ENCODE measurements at regions not wholly inside any gene's neighbourhood (a gene's known extent, or its start where the extent isn't known, plus 50 kb on each side); places are given as distances from the start of the nearest gene placed in this dataset.

GRCh38 chr4:3384771-3385710 is 56.7 kb upstream of the HGFAC start:
- no peak for DNase-seq

DNA sequence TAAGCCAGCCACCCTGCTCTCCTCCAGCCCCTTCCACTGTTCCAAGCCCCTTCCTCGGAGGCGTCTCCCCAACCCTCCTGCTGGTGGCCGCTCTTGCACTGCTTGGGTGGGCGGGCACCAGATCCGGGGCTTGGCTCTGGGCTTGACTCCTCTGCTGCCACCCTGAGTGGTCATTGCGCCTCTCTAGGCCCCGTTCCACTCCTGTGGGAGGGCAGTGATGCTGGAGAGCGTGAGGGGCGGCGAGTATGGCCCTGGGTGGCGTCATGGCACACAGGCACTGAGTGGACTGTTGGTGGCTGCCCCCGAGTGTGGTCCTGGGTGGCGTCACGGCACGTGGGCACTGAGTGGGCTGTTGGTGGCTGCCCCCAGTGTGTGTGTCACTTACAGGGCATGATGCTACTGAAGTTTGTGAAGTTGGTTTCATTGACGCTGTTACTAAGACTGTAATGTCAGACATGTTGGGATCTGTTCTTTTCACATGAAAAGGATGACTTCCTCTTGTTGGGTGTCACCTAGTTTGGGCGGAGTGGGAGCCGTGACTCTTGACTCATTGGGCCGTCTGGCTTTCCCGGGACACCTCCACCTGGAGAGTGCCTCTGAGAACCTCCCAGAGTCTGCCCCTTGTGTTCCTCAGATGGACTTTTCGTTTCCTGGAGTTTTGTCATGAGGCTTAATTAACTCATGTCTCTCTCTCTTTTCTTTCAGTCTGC is 55.9 kb upstream of the HGFAC start:
- no peak for DNase-seq

DNA sequence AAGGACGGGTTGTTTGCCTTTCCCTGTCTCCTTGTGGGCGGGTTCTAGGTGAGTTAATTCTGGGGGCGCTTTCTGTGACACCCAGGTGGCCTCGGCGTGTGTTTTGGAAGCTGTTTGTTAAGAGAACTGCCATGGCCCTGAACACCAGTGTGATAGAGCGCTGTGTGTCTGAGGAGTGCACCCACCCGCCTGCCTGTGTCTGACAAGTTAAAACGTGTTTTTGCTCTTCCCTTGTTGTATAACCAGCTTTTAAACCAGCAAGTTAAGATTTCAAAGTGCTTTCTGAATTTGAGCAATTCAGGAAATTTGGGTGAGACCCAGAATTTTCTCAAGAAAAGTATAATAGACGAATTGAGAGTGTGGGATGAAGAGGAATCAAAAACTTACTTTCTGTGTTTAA is 55.2 kb upstream of the HGFAC start:
- no peak for DNase-seq

DNA sequence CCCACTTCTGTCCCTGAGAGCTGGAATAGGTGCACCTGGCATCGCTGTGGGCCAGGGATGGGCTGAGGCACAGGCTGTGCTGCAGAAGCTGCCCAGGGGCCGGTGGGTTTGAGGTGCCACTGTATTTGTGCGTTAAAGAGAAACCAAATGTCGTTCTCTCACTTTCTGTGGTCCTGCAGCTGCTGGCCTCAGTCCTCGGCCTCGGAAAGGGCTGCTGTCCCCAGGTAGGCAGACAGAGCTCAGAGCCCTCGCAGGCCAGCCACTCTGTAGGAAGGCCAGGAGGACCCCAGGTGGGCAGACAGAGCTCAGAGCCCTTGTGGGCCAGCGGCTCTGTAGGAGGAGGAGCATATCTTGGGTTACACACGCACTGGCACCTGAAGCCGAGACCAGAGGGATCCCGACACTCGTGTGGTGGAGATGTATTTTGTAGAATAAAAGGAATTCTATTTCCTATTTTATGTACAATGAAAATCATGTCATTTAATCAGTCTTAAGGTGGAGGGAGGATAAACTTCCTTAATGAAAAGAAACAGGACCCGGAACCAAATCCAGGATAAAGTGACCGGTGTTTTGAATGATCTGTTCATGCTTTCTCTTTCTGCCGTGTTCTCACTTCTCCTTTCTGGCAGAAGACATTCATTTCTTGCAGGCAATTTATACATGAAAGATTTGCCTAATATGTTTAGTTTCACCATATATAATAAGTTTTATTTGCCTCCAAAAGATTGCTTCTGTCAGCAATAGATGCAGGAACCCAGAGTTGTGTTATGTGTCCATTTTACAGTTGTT is 54.4 kb upstream of the HGFAC start:
- DNase-seq = no peak

DNA sequence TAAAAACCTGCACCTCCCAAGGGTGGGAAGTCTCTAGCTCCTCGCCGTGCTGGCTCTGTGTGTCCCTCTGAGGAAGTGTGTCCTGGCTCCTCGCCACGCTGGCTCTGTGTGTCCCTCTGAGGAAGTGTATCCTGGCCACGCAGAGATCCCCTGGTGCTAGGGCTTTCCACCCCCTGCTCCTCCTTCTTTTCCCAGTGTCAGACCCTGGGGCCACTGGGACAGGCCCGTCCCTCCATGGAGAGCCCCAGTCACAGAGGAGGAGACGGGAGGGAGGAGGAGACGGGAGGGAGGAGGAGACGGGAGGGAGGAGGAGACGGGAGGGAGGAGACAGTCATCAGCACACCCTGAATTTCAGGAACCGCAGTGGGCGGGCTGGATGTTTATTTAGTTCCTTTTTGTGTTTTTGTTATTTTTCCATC is 53.8 kb upstream of the HGFAC start:
- no peak for DNase-seq

DNA sequence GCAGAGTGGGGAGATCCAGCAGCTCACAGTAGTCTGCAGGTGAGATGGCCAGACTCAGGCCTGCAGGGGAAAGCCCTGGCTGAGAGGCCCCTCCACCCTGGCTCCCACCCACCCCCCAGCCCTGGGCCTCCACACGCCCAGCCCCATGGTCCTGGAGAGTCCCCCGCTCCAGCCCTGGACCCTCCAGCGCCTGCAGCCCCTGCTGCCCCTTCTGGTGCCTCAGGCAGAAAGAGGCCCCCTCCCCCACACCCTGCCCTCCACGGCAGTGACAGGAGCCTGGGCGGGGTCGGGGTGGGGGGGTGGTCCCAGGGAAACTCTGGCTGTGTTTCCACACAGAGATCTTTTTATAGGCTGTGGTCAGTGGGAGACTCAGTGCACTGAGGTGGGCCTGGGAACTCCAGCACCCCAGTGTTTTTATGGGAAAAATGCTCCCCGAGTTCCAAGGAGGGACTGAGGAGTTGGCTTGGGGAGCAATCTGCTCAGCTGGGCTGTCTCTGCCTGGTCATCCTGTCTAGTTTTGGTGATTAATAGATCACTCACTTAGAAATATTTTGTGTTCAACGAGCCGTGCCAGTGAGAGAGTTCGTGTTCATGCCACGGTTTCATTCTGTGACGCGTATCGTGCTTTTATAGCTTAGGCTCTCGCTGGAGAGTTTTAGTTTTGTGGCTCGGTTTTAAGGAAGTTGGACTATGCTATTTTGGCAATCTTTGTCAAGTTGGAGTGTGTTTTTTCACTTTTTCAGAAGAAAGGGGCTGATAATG is 53.1 kb upstream of the HGFAC start:
- DNase-seq = no peak

DNA sequence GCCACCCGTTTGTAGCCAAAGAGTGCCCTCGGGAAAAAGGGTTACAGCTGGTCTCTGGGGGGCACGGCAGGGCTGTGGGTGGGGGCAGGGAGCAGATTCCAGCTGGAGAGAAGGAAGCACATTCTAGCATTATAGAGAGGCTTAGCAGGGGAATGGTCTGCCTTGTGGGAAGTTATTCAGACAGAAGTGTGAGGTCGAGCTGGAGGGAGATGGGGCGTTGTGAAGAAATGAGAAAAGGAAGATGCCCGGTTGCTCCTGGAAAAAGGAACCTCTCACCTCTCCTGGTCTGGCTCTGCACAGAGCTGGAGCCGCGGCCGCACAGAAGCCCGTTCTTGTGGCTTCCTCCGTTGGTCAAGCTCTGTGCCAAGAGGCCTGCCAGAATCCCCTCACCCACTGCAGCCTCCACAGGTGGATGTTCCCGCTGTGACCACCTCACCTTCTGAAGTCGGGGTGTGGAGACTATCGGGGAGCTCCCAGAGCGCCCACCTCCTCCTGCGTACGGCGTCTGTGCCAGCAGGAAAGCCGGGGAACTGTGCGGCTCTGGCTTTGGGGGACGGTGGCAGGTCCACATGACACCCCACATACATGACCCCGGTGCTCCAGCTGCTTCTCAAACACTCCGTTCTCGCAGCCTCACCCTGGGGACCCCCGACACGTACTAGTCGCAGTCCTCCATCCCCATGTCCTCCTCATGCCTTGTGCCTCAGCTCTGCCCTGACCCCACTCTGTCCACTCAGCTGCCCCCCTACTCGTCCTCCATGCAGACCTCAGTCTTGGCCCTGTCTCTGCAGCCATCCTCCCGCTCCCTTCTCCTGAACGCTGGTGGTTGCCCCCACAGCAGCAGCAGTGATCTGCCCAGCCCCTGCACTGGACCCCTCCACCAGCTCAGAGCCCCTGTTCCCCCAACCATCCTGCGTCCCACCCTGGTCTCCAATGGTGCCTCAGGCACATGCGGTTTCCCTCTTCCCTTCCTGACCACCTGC is 52.2 kb upstream of the HGFAC start:
- no peak for DNase-seq

DNA sequence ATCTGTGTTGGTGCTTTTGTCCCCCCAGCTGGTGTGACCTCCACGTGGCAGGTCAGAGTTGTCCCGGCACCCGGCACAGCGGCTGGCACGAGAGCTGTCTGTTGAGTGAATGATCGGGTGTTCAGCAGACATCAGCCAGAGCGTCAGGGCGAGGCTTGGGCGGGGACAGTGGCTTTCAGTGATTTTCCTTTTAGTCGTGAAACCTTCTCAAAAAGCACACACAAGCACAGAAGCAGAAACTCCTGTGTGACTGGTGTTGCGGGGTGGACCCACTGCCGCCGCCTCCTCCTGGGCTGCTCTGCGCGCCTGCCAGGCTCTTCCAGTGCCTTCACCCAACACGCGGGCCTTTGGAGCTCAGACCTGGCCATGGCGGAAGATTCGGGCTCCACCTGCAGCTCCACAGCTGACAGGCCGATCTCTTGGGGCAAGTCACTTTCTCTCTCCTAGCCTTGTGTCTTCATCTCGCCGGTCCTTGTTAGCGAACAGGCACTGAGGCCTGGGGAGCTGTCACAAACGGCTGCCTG is 51.4 kb upstream of the HGFAC start:
- no peak for DNase-seq

DNA sequence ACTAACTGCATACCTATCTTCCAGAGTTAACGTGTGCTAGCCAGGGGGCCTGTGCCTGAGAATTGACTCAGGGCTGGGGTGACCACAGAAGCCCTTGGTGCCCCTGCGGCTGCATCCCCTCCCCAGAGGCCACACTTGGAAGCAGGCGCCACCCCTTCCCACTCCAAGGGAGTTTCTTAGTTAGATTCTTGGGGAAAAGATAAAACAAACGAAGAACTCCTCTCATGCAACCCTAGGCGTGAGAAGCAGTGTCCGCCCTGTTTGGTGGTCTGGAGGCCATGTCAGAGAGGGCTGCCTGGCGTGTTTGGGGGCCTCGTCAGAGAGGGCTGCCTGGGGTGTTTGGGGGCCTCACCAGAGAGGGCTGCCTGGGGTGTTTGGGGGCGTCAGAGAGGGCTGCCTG is 50.3 kb upstream of the HGFAC start:
- DNase-seq = no peak
